22Rv1 (cell line): ENCODE measurements at regions not wholly inside any gene's neighbourhood (a gene's known extent, or its start where the extent isn't known, plus 50 kb on each side); places are given as distances from the start of the nearest gene placed in this dataset.

ENCODE experiments used
- ZFX ChIP-seq: fragments of 450-650 bp; IDR thresholded peaks from 2 replicates; pipeline ENCODE4 v1.6.1; 2017; ENCODE audit warnings: antibody characterized with exemption, borderline replicate concordance
- TF ChIP-seq, protein P1 (sequence below): fragments of 450-650 bp; IDR thresholded peaks from 2 replicates; pipeline ENCODE4 v1.5.1; 2017; ENCODE audit warnings: mild to moderate bottlenecking

DNA sequence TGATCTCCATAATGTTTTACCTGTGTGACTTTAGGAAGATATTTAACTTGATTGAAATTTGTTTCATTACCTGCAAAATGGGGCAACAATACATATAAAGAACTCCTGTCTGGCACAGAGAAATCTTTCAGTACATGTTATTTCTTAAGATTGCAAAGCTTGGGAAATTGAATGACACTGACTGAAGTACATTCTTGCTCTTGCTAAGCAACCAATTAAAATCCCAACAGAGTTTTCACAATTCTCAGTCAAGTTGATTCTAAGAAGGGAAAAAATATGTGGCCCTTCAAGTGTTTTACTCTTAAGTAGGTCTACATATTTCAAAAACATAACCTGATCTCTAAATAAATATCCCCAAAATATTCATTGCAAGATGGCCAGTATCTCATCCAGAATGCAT, 2187.0 kb upstream of the ACO1 start:
- TF ChIP-seq, protein P1, sequence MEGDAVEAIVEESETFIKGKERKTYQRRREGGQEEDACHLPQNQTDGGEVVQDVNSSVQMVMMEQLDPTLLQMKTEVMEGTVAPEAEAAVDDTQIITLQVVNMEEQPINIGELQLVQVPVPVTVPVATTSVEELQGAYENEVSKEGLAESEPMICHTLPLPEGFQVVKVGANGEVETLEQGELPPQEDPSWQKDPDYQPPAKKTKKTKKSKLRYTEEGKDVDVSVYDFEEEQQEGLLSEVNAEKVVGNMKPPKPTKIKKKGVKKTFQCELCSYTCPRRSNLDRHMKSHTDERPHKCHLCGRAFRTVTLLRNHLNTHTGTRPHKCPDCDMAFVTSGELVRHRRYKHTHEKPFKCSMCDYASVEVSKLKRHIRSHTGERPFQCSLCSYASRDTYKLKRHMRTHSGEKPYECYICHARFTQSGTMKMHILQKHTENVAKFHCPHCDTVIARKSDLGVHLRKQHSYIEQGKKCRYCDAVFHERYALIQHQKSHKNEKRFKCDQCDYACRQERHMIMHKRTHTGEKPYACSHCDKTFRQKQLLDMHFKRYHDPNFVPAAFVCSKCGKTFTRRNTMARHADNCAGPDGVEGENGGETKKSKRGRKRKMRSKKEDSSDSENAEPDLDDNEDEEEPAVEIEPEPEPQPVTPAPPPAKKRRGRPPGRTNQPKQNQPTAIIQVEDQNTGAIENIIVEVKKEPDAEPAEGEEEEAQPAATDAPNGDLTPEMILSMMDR: no peak
- TF ChIP-seq ZFX: no peak
